HG02885 (cell line): ENCODE measurements at regions not wholly inside any gene's neighbourhood (a gene's known extent, or its start where the extent isn't known, plus 50 kb on each side); places are given as distances from the start of the nearest gene placed in this dataset.
A peak's percentile ranks its signal among the peaks of the same experiment; 100 is the strongest.
"Not testable (repeated sequence)": the region's sequence is repeated elsewhere in the genome, so short reads cannot be mapped to it uniquely, and the experiment has no call there.

Experiments used
- ATAC-seq: cut with Tn5 transposase; IDR thresholded peaks from one replicate; pipeline ENCODE4 v1.9.1; 2021; ENCODE audit warnings: mild to moderate bottlenecking; ENCODE audit not compliant: unreplicated experiment, poor library complexity

GRCh38 chr5:117624201-117624600, 1049.6 kb upstream of the SEMA6A start:
- no peak for ATAC-seq

DNA sequence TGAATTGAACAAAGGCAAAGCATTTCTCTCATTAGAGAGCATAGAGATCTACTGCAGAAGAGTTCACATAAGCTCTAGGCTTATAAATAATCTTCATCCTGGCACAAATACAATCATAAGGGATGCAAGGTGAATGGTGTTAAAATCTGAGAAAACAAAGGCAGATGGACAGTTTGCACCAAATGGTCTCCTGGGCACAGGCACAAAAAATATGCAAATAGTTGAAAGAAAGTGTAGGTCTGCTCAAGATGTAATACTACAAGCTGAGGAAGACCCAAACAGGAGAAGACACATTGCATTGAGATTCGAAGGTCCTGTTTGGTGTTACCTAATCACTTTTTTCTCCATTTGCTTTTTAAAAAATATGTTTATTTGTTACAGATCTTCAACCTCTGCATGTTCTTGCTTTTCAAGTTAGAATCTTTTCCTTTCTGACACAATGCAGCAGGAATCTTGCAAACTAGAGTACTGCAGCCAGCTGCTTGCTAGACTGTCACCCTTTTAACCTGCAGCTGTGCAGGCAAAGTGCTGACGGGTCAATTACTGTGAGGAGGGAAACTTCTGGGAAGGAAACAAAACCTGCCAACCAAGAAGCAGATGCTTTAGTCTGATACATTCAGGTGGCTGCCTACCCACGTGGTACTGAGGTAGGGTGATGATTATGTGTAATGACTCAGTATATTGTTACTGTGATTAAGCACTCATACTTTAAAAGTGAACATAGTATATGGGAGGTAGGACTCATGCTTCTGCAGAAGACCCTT, 1048.6 kb upstream of the SEMA6A start:
- ATAC-seq, result no peak

DNA sequence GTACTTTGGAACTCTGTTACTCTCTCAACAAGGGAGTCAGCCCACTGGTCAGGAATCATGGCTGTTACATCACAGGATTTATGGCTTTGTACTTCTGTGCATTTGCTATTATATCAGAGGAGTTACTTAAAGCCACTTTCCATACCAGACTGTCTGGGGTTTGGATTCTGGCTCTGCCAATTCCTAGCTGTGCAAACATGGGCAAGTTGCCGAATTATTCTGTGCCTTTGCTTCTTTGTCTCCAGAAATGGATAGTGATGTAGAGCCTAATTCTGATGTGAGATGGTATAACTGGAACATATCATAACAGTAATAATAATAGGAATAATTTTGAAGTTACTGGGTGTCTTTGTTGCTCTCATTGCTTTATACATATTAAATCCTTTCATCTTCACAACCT, 1047.3 kb upstream of the SEMA6A start:
- ATAC-seq, result no peak

DNA sequence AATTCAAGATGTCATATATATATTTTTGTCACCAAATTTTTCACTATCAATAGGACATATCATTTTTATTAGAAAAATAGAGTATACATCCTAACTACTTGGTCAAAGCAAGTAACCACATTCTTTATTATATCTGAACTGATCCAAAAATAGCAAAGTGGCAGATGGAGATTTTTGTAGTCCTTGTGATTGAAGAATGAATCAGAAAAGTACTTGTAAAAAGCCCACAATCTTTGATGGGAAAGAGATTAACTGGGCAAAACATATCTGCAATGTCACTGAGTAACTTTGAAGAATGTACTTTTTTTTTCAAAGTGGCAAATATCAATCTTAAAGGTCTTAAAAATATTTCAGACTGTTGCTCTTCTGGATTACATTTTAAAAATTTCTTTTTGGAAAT, 1040.6 kb upstream of the SEMA6A start:
- no peak for ATAC-seq

- no peak for ATAC-seq
Measured at GRCh38 chr5:117614408-117614807, 1039.8 kb upstream of the SEMA6A start.

- ATAC-seq, result no peak
Measured at GRCh38 chr5:117604845-117605244, 1030.2 kb upstream of the SEMA6A start.

- not testable (repeated sequence) for ATAC-seq
Measured at GRCh38 chr5:117599811-117600210, 1025.2 kb upstream of the SEMA6A start.

GRCh38 chr5:117594166-117594565, 1019.5 kb upstream of the SEMA6A start:
- no peak for ATAC-seq

GRCh38 chr5:117590944-117591343, 1016.3 kb upstream of the SEMA6A start:
- ATAC-seq, result peak; percentile 64

DNA sequence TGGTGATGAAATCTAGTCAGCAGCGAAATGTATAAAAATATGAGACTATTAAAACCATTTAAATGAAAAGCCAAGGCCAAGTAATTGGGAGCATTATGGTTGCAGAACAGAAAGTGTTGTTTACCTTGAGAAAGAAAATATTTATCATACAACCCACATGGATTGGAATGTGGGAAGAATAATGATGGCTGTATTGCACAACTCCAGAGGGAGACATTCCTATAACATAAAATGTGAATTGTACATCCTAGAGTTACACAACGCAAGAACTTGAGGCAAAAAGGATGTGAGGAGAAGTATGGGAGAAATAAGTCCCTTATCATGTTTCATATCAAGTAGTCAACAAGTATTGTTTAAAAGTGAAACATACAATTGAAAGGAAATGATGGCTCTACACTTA, 1014.0 kb upstream of the SEMA6A start:
- no peak for ATAC-seq

DNA sequence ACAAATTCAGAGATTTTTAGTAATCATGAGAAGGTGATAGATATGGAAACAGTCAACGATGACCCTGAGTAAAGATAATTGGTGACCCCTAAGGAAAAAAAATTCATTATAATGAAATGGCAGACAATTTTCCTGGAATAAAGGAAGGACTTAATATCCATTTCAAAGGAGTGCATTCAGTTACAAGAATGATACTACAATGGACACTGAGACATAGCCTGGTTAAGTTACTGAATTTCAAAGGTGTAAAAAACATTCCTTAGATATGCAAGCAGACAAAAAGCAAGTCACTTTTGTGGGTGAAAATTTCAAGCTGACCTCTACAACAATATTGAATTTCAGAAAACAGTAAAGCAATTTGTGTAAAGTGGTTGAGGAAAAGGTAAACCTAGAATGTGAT, 1012.5 kb upstream of the SEMA6A start:
- ATAC-seq, result no peak

DNA sequence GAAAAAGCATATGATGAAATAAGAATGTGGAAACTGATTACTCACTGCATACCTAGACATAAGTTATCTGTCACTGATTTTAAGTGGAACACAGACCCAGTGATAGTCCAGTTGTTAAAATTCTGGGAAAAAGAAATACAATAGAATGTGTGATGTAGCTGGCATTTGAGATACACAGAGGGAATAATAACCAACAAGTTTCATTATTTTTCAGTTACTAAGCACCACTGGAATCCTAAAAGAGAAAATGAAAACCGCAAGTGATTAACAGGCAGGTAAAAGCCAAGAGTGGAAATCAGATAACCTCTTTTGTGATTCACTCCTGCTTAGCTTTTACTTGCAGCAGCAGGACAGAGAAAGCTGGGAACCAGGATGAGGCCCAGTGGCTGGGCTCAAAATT, 994.0 kb upstream of the SEMA6A start:
- no peak for ATAC-seq

DNA sequence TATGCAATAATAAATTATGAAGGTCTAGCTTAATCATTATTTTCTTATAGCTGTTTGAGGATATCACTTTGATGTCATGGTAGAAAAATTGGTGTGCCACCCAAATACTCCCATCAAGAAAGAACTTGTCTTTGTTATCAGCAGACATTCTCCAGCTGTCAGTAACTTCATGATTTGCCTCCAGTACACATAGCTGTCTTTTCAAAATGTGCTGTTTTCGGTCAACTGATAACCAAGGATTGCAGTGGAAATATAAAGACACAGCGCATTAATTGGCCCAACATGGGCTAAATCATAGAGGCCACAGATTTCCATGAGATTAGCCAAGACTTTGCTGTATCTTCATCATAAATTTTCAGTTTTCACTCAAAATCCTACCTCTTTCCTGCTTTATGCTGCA, 993.5 kb upstream of the SEMA6A start:
- ATAC-seq, result no peak

- ATAC-seq, result no peak
Measured at GRCh38 chr5:117562647-117563046, 988.0 kb upstream of the SEMA6A start.

DNA sequence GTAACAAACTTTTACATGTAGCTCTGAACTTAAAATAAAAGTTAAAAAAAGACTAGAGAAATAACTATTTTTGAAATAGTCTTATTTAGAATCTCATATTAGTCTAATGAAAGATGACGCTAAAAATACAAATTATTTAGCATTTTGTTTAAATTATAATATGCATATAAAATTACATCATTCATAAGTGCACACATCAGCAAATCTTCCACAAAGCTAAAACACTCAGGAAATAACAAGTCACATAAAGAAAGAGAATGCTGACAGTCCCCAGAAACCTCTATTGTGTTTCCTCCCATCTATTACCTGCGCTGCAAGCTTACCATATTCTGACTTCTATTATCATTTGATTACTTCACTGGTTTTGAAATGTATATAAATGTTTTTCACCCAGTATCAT, 986.9 kb upstream of the SEMA6A start:
- ATAC-seq, result no peak

GRCh38 chr5:117559005-117559844, 984.6 kb upstream of the SEMA6A start:
- ATAC-seq, result no peak

- ATAC-seq, result no peak
Measured at GRCh38 chr5:117551236-117551635, 976.6 kb upstream of the SEMA6A start.

DNA sequence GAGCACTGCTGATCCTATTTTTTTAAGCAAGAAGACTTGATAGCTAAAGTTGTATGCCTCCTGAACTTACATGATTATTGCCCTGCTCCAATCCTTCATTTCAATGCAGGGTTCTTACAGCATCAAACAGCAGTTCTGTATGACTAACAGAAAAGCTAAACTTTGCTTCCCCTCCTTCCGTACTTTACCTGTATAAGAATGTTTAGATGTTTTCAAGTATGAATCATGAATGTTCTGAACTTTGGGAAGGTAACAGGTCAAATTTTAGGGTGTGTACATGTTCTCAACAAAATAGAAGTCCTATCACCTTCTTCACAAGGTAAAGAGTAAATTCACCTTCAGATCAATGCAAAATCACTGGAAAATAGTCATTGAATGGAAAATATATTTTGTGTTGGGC, 972.6 kb upstream of the SEMA6A start:
- ATAC-seq, result no peak

GRCh38 chr5:117539692-117540091, 965.1 kb upstream of the SEMA6A start:
- ATAC-seq, result no peak

- no peak for ATAC-seq
Measured at GRCh38 chr5:117533792-117534191, 959.2 kb upstream of the SEMA6A start.

DNA sequence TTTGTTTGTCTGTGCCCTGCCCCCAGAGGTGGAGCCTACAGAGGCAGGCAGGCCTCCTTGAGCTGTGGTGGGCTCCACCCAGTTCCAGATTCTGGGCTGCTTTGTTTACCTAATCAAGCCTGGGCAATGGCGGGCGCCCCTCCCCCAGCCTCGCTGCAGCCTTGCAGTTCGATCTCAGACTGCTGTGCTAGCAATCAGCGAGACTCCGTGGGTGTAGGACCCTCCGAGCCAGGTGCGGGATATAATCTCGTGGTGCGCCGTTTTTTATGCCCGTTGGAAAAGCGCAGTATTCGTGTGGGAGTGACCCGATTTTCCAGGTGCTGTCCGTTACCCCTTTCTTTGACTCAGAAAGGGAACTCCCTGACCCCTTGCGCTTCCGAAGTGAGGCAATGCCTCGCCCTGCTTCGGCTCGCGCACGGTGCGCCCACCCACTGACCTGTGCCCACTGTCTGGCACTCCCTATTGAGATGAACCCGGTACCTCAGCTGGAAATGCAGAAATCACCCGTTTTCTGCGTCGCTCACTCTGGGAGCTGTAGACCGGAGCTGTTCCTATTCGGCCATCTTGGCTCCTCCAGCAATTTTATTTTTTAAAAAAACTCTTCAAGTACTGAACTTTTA, 958.5 kb upstream of the SEMA6A start:
- not testable (repeated sequence) for ATAC-seq
